IMR-90 (cell line): ENCODE measurements at regions not wholly inside any gene's neighbourhood (a gene's known extent, or its start where the extent isn't known, plus 50 kb on each side); places are given as distances from the start of the nearest gene placed in this dataset.

Source experiments
- ATAC-seq: fragments of 200-7000 bp; cut with Tn5 transposase; 2 replicates; pipeline ENCODE4 v1.9.1; 2020; ENCODE audit warnings: low read depth, mild to moderate bottlenecking, moderate library complexity
- BruUV-seq: library from RNA; stranded (reverse); fragments of 400-500 nt; replicated peaks from 2 replicates; lab custom pipeline; 2021; lab: Mats Ljungman, UMichigan
- CTCF ChIA-PET: fragments of 300-600 bp; formaldehyde crosslinking; extraction: SDS; loops from one replicate; lab custom pipeline; 2021; ENCODE audit warnings: antibody characterized with exemption; lab: Yijun Ruan, JAX
- POLR2A ChIA-PET: fragments of 300-600 bp; sonication (Branson Sonifier 250); formaldehyde crosslinking; loops from one replicate; lab custom pipeline; 2022; ENCODE audit warnings: antibody characterized with exemption; ENCODE audit not compliant: unreplicated experiment; lab: Charles Lee
- DNase-seq: peaks from one replicate; pipeline ENCODE4 v3.0.0; 2013
- H2AFZ ChIP-seq: replicated peaks from 2 replicates; pipeline ENCODE3; 2013; ENCODE audit warnings: low read length, mild to moderate bottlenecking; ENCODE audit not compliant: poor library complexity
- H2AK5ac ChIP-seq: 2 replicates; pipeline ENCODE4 v1.6.1; 2013; ENCODE audit warnings: low read depth, low read length, inconsistent platforms
- H2AK9ac ChIP-seq: replicated peaks from 2 replicates; pipeline ENCODE3; 2013; ENCODE audit warnings: mild to moderate bottlenecking, low read depth, low read length, moderate library complexity; ENCODE audit not compliant: poor library complexity
- H2BK120ac ChIP-seq: 2 replicates; pipeline ENCODE4 v1.6.1; 2013; ENCODE audit warnings: low read depth, low read length, inconsistent platforms
- H2BK15ac ChIP-seq: 3 replicates; pipeline ENCODE4 v1.6.1; 2013; ENCODE audit warnings: low read depth, low read length, inconsistent platforms
- H2BK20ac ChIP-seq: 2 replicates; pipeline ENCODE4 v1.6.1; 2013; ENCODE audit warnings: low read depth, mild to moderate bottlenecking, inconsistent platforms, low read length, moderate library complexity
- H2BK5ac ChIP-seq: 2 replicates; pipeline ENCODE4 v1.6.1; 2013; ENCODE audit warnings: mild to moderate bottlenecking, low read depth, low read length, inconsistent platforms; ENCODE audit not compliant: poor library complexity, severe bottlenecking
- H3K14ac ChIP-seq: replicated peaks from 2 replicates; pipeline ENCODE4 v1.6.1; 2013; ENCODE audit warnings: low read depth, low read length, inconsistent platforms
- H3K18ac ChIP-seq: 2 replicates; pipeline ENCODE4 v1.6.1; 2013; ENCODE audit warnings: low read depth, low read length, control low read depth
- H3K23ac ChIP-seq: 2 replicates; pipeline ENCODE4 v1.6.1; 2013; ENCODE audit warnings: low read depth, low read length, inconsistent platforms
- H3K27ac ChIP-seq: 2 replicates; pipeline ENCODE4 v1.5.1; 2013; ENCODE audit warnings: mild to moderate bottlenecking, control low read depth, low read length; ENCODE audit not compliant: insufficient read depth
- H3K27me3 ChIP-seq: 2 replicates; pipeline ENCODE4 v1.6.1; 2013; ENCODE audit warnings: low read length; ENCODE audit not compliant: control insufficient read depth, insufficient read depth
- H3K36me3 ChIP-seq: 2 replicates; pipeline ENCODE4 v1.6.1; 2013; ENCODE audit warnings: low read length, mixed read lengths; ENCODE audit not compliant: control insufficient read depth, insufficient read depth
- H3K4ac ChIP-seq: 2 replicates; pipeline ENCODE4 v1.6.1; 2013; ENCODE audit warnings: low read depth, low read length, inconsistent platforms
- H3K4me1 ChIP-seq: 2 replicates; pipeline ENCODE4 v1.6.1; 2013; ENCODE audit warnings: low read length, mixed read lengths; ENCODE audit not compliant: control insufficient read depth, insufficient read depth
- H3K4me2 ChIP-seq: 2 replicates; pipeline ENCODE4 v1.6.1; 2013; ENCODE audit warnings: low read depth, mild to moderate bottlenecking, control low read depth, low read length, moderate library complexity
- H3K4me3 ChIP-seq: 2 replicates; pipeline ENCODE4 v1.5.1; 2013; ENCODE audit warnings: low read depth, mild to moderate bottlenecking, control low read depth, low read length, moderate library complexity; ENCODE audit not compliant: insufficient read depth
- H3K56ac ChIP-seq: 2 replicates; pipeline ENCODE4 v1.6.1; 2013; ENCODE audit warnings: low read length, inconsistent platforms; ENCODE audit not compliant: insufficient read depth; ENCODE audit errors: extremely low read depth
- H3K79me1 ChIP-seq, 2 experiments: 2 replicates each; pipeline ENCODE4 v1.6.1; 2013; ENCODE audit warnings: low read length in 2 of 2, inconsistent platforms in 1 of 2, low read depth in 1 of 2
- H3K9ac ChIP-seq: 2 replicates; pipeline ENCODE4 v1.6.1; 2013; ENCODE audit warnings: low read depth, low read length, control low read depth
- H3K9me1 ChIP-seq: 2 replicates; pipeline ENCODE4 v1.6.1; 2013; ENCODE audit warnings: low read length, inconsistent platforms; ENCODE audit not compliant: insufficient read depth
- H3K9me3 ChIP-seq: 2 replicates; pipeline ENCODE4 v1.6.1; 2013; ENCODE audit warnings: low read length; ENCODE audit not compliant: control insufficient read depth, insufficient read depth
- H4K20me1 ChIP-seq: 2 replicates; pipeline ENCODE4 v1.6.1; 2013; ENCODE audit warnings: low read length, inconsistent platforms; ENCODE audit not compliant: insufficient read depth
- H4K5ac ChIP-seq: 2 replicates; pipeline ENCODE4 v1.6.1; 2013; ENCODE audit warnings: mild to moderate bottlenecking, low read depth, low read length, control low read depth
- H4K8ac ChIP-seq, 2 experiments: 2 replicates each; pipeline ENCODE4 v1.6.1; 2013; ENCODE audit warnings: low read depth in 2 of 2, low read length in 2 of 2, control low read depth in 1 of 2, inconsistent platforms in 1 of 2
- H4K91ac ChIP-seq: 2 replicates; pipeline ENCODE4 v1.6.1; 2013; ENCODE audit warnings: low read depth, low read length, inconsistent platforms; ENCODE audit not compliant: insufficient read depth
- BHLHE40 ChIP-seq: fragments of 150-350 bp; IDR thresholded peaks from 2 replicates; pipeline ENCODE4 v1.6.1; 2016; ENCODE audit warnings: mild to moderate bottlenecking, low read depth, low read length
- CEBPB ChIP-seq: IDR thresholded peaks from 2 replicates; pipeline ENCODE4 v1.6.1; 2012; ENCODE audit warnings: low read depth, low read length, improper control_type of control experiment
- MXI1 ChIP-seq: IDR thresholded peaks from 2 replicates; pipeline ENCODE4 v1.6.1; 2012; ENCODE audit warnings: low read depth, mild to moderate bottlenecking, low read length, moderate library complexity, borderline replicate concordance
- RAD21 ChIP-seq: IDR thresholded peaks from 2 replicates; pipeline ENCODE4 v1.6.1; 2012; ENCODE audit warnings: low read length, improper control_type of control experiment
- RCOR1 ChIP-seq: IDR thresholded peaks from 2 replicates; pipeline ENCODE4 v1.6.1; 2012; ENCODE audit warnings: mild to moderate bottlenecking, low read length, improper control_type of control experiment; ENCODE audit not compliant: insufficient replicate concordance
- RFX5 ChIP-seq: IDR thresholded peaks from 2 replicates; pipeline ENCODE4 v1.8.0; 2012; ENCODE audit warnings: low read depth, mild to moderate bottlenecking, low read length, moderate library complexity
- WGBS, 2 experiments: methylation state at CpG; one replicate each; pipeline versions ENCODE4 v1.1.5 to v1.1.7; 2013; ENCODE audit warnings: missing lambda C conversion rate in 2 of 2; ENCODE audit not compliant: insufficient read length in 1 of 2; ENCODE audit errors: extremely low coverage in 2 of 2; 5-methylcytosine and 5-hydroxymethylcytosine counted together
- dilution Hi-C: fragments of 300-500 bp; cut with HindIII; formaldehyde crosslinking; loops from one replicate; pipeline ENCODE4 v1.14.3; 2018; ENCODE audit warnings: low sequenced_read_pairs; ENCODE audit not compliant: unreplicated experiment
- in situ Hi-C: fragments of 300-500 bp; cut with MboI; formaldehyde crosslinking; loops from 3 replicates; pipeline ENCODE4 v1.14.3; 2019; ENCODE audit warnings: low sequenced_read_pairs, inconsistent platforms, mixed read lengths
- intact Hi-C: fragments of 100-400 bp; cut with micrococcal nuclease; formaldehyde crosslinking; loops from 2 replicates; pipeline ENCODE4 v1.10.0; 2022
- TF ChIP-seq, protein P1 (sequence below): fragments of 150-350 bp; IDR thresholded peaks from 2 replicates; pipeline ENCODE4 v1.6.1; 2017; ENCODE audit warnings: mild to moderate bottlenecking, antibody characterized with exemption, low read length, low read depth
- TF ChIP-seq, protein P2 (sequence below): fragments of 150-350 bp; IDR thresholded peaks from 2 replicates; pipeline ENCODE4 v1.6.1; 2016; ENCODE audit warnings: low read depth, mild to moderate bottlenecking, low read length, moderate library complexity, borderline replicate concordance
- TF ChIP-seq, protein P3 (sequence below): conservative IDR thresholded peaks from 2 replicates; pipeline ENCODE4 v1.5.1; 2012; ENCODE audit warnings: mild to moderate bottlenecking, low read depth, low read length, improper control_type of control experiment

DNA sequence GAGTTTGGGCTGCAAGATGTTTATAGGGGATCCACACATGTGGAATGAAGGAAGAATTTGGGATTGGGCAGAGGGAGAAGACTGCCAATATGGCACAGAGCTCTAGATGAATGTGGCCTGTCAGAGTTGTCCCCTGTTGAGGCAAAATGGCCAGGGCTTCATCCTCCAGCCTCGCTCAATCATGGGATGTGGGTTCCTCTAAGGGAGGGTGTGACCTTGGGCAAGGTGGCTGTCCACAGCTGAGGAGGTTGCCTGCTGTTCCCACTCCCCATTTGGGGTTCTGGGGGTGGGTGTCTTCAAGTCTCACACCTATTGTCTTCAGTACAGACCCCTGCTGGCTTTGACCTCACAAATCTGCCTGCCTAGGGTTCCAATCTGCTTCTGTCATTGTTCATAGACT is 121.6 kb upstream of the FAM204A start:
- H4K20me1 ChIP-seq, result no peaks in the 10 kb centered on the region
- no peak overlapping the region for H2BK20ac ChIP-seq
- no peak overlapping the region for H3K14ac ChIP-seq
- no peak overlapping the region for H3K56ac ChIP-seq
- no peak overlapping the region for H2AK5ac ChIP-seq
- H3K27ac ChIP-seq, result no peak overlapping the region
- no peak overlapping the region for H3K23ac ChIP-seq
- H2AK9ac ChIP-seq, result no peak overlapping the region
- H3K4ac ChIP-seq, result no peak overlapping the region
- H2BK5ac ChIP-seq, result no peak overlapping the region
- no peaks in the 10 kb centered on the region for H3K9me3 ChIP-seq
- BruUV-seq, result no TSS peak
- ChIA-PET POLR2A (no interaction called here), CTCF (interaction anchor here (0.7 kb wide), 1 partner anchor 275 kb away, joined by 3 read pairs; no protein-coding TSS in a partner anchor)
- no peak overlapping the region for H2AFZ ChIP-seq
- TF ChIP-seq MXI1 (no peak), RAD21 (no peak), CEBPB (no peak), RCOR1 (no peak), RFX5 (no peak), BHLHE40 (no peak)
- TF ChIP-seq, protein P1, sequence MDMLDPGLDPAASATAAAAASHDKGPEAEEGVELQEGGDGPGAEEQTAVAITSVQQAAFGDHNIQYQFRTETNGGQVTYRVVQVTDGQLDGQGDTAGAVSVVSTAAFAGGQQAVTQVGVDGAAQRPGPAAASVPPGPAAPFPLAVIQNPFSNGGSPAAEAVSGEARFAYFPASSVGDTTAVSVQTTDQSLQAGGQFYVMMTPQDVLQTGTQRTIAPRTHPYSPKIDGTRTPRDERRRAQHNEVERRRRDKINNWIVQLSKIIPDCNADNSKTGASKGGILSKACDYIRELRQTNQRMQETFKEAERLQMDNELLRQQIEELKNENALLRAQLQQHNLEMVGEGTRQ, result no peak
- TF ChIP-seq, protein P2, sequence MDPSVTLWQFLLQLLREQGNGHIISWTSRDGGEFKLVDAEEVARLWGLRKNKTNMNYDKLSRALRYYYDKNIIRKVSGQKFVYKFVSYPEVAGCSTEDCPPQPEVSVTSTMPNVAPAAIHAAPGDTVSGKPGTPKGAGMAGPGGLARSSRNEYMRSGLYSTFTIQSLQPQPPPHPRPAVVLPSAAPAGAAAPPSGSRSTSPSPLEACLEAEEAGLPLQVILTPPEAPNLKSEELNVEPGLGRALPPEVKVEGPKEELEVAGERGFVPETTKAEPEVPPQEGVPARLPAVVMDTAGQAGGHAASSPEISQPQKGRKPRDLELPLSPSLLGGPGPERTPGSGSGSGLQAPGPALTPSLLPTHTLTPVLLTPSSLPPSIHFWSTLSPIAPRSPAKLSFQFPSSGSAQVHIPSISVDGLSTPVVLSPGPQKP, result no peak
- TF ChIP-seq, protein P3, sequence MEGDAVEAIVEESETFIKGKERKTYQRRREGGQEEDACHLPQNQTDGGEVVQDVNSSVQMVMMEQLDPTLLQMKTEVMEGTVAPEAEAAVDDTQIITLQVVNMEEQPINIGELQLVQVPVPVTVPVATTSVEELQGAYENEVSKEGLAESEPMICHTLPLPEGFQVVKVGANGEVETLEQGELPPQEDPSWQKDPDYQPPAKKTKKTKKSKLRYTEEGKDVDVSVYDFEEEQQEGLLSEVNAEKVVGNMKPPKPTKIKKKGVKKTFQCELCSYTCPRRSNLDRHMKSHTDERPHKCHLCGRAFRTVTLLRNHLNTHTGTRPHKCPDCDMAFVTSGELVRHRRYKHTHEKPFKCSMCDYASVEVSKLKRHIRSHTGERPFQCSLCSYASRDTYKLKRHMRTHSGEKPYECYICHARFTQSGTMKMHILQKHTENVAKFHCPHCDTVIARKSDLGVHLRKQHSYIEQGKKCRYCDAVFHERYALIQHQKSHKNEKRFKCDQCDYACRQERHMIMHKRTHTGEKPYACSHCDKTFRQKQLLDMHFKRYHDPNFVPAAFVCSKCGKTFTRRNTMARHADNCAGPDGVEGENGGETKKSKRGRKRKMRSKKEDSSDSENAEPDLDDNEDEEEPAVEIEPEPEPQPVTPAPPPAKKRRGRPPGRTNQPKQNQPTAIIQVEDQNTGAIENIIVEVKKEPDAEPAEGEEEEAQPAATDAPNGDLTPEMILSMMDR, result no peak
- H3K4me2 ChIP-seq, result no peak overlapping the region
- no peaks in the 10 kb centered on the region for H3K27me3 ChIP-seq
- no peak overlapping the region for H4K5ac ChIP-seq
- H2BK15ac ChIP-seq, result no peak overlapping the region
- dilution Hi-C loops (no loop called here), in situ Hi-C loops (no loop called here), intact Hi-C loops (loop anchor here (5.0 kb wide), 1 partner anchor 259 kb away; no protein-coding TSS in a partner anchor)
- H3K4me3 ChIP-seq, result no peak overlapping the region
- H3K36me3 ChIP-seq, result no peaks in the 10 kb centered on the region
- no peak overlapping the region for H4K91ac ChIP-seq
- no peaks in the 10 kb centered on the region for H3K9me1 ChIP-seq
- no peak overlapping the region for H3K9ac ChIP-seq
- H3K4me1 ChIP-seq, result no peaks in the 10 kb centered on the region
- no peaks in the 10 kb centered on the region for H3K79me1 ChIP-seq
- WGBS, 2 experiments, result no CpG with 5 or more reads among the region's 1 CpG
- H4K8ac ChIP-seq, result no peak overlapping the region
- H2BK120ac ChIP-seq, result no peak overlapping the region
- H3K18ac ChIP-seq, result no peak overlapping the region
- ATAC-seq (no peak), DNase-seq (no peak)
